ENCODE measurements at regions not wholly inside any gene's neighbourhood (a gene's known extent, or its start where the extent isn't known, plus 50 kb on each side); places are given as distances from the start of the nearest gene placed in this dataset.

DNA sequence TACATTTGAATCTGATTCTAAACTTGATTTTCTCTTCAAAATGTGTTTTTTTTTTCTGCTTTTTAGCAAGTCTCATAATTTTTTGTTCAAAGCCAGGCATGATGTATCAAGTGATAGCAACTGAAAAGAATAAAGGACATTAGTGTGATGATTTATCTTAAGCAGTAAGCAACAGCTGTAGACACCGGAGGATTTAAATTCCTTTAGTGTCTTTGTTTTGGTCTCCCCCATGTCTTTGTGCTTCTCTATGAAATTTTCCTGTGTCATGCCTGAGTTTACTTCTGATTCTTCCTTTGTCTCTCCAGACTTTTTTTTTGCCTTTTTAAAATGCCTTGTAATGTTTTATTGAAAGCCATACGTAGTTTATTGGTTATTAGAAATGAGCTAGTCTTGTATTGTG lies 934.2 kb upstream of the RAG2 start:
- H3K27me3 ChIP-seq (ENCODE audit: insufficient read depth in 3 of 3, low read length in 2 of 3) = no peaks in the 10 kb centered on the region
- intact Hi-C loops (cut with DNase I) = no loop called here
- H3K36me3 ChIP-seq (ENCODE audit: insufficient read depth in 1 of 2, low read depth in 1 of 2) = no peaks in the 10 kb centered on the region
- no peaks in the 10 kb centered on the region for H3K4me1 ChIP-seq
- DNase-seq (no peak), ATAC-seq (no peak)
- TF ChIP-seq, protein P1, sequence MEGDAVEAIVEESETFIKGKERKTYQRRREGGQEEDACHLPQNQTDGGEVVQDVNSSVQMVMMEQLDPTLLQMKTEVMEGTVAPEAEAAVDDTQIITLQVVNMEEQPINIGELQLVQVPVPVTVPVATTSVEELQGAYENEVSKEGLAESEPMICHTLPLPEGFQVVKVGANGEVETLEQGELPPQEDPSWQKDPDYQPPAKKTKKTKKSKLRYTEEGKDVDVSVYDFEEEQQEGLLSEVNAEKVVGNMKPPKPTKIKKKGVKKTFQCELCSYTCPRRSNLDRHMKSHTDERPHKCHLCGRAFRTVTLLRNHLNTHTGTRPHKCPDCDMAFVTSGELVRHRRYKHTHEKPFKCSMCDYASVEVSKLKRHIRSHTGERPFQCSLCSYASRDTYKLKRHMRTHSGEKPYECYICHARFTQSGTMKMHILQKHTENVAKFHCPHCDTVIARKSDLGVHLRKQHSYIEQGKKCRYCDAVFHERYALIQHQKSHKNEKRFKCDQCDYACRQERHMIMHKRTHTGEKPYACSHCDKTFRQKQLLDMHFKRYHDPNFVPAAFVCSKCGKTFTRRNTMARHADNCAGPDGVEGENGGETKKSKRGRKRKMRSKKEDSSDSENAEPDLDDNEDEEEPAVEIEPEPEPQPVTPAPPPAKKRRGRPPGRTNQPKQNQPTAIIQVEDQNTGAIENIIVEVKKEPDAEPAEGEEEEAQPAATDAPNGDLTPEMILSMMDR (IDR thresholded peaks at IDR 0.05) = no peak
- WGBS, 3 donors = 42 to 44% (median 43%) methylated on average over 2 of the region's 2 CpGs
- no peaks in the 10 kb centered on the region for H3K9me3 ChIP-seq
- H3K4me3 ChIP-seq = no peak overlapping the region
- no peak overlapping the region for H3K27ac ChIP-seq

DNA sequence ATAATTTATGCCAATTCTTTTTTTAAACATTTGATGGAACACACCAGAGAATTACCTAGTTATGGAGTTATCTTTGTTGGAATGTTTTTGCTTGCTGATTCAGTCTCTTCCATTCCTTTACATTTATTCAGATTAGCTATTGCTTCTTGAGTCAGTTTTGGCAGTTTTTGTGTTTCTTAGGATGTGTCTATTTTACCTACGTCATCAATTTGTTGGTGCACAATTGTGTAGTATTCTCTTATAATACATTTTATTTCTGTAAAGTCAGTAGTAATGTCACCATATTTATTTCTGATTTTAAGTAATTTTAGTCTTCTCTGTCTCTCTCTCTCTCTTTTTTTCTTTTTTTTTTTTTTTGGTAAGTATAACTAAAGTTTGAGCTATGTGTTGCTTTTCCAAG lies 929.5 kb upstream of the RAG2 start:
- WGBS, 3 donors = 86 to 94% (median 87%) methylated on average over 1 of the region's 1 CpG
- Histone ChIP-seq H3K27ac (no peak overlapping the region), H3K36me3 (ENCODE audit: insufficient read depth in 1 of 2, low read depth in 1 of 2) (no peaks in the 10 kb centered on the region), H3K4me1 (no peaks in the 10 kb centered on the region), H3K27me3 (ENCODE audit: insufficient read depth in 3 of 3, low read length in 2 of 3) (no peaks in the 10 kb centered on the region), H3K9me3 (no peaks in the 10 kb centered on the region), H3K4me3 (no peak overlapping the region)
- intact Hi-C loops (cut with DNase I) = no loop called here
- TF ChIP-seq, protein P1 (IDR thresholded peaks at IDR 0.05) = no peak
- no peak for ATAC-seq
- DNase-seq = no peak

DNA sequence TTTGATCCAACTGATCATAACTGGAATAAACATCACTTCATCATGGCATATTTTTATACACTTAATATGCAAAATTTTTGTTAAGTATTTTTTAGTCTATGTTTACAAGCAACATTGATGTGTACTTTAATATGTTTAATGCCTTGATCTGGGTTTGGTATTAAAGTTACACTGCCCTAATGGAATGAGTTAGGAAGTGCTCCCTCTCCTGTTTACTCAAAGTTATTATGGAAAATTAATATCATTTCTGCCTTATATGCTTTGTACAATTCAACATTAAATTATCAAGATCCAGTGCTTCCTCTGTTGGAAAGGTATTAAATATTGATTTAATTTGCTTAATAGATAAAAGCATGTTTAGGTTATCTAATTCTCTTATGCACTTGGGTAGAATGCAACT lies 927.3 kb upstream of the RAG2 start:
- Histone ChIP-seq H3K27ac (no peak overlapping the region), H3K36me3 (ENCODE audit: insufficient read depth in 1 of 2, low read depth in 1 of 2) (no peaks in the 10 kb centered on the region), H3K4me1 (no peaks in the 10 kb centered on the region), H3K27me3 (ENCODE audit: insufficient read depth in 3 of 3, low read length in 2 of 3) (no peaks in the 10 kb centered on the region), H3K4me3 (no peak overlapping the region), H3K9me3 (no peaks in the 10 kb centered on the region)
- ATAC-seq (no peak), DNase-seq (no peak)
- TF ChIP-seq, protein P1 (IDR thresholded peaks at IDR 0.05) = no peak
- intact Hi-C loops (cut with DNase I) = no loop called here

DNA sequence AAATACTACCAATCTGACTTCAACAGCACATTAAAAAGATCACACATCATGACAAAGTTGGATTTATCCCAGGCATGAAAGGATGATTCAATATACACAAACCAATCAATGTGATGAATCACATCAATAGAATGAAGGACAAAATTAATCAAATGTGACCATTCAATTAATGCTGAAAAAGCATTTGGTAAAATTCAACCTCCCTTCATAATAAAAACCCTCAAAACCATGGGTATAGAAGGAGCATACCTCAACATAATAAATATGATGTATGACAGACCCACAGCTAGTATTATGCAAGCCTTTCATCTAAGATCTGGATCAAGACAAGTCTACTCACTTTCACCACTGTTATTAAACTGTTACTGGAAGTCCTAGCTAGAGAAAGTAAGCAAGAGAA lies 921.7 kb upstream of the RAG2 start:
- intact Hi-C loops (cut with DNase I) = no loop called here
- ATAC-seq = no peak

DNA sequence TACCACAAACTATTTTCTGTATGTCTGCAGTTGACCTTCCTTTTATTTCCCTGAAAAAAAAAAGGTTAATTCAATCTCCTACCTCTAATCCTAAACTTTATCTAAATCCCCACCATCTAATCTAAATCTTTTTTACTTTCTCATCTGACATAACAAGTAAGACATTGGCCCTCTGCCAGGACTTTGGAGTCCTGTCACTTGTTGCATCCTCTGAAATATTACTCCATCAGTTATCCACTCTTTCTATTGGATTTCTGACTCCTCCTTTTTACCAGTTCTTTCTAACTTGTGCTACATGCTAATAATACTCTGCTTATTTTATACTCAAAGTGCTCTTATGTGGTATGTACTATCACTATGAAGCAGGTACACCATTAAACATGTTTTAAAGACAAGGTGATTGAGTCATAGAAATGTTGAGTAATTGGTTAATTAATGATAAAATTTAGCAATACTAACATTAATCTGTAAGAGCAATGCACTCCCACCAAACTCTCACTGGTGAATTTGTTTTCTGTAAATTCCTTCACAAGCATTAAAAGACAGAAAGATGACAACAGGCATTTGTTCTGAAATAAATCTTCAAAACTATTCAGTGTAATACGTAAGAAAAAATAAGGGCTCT lies 914.2 kb upstream of the RAG2 start:
- H3K27me3 ChIP-seq (ENCODE audit: insufficient read depth in 3 of 3, low read length in 2 of 3) = no peaks in the 10 kb centered on the region
- no peak overlapping the region for H3K4me3 ChIP-seq
- H3K4me1 ChIP-seq = no peaks in the 10 kb centered on the region
- no peaks in the 10 kb centered on the region for H3K9me3 ChIP-seq
- DNase-seq = no peak
- TF ChIP-seq, protein P1 (IDR thresholded peaks at IDR 0.05) = no peak
- no peak for ATAC-seq
- WGBS, 3 donors = 67 to 87% (median 76%) methylated on average over 1 of the region's 1 CpG
- no peak overlapping the region for H3K27ac ChIP-seq
- H3K36me3 ChIP-seq (ENCODE audit: insufficient read depth in 1 of 2, low read depth in 1 of 2) = no peaks in the 10 kb centered on the region
- intact Hi-C loops (cut with DNase I) = no loop called here

More for the DNA sequence above, 921.7 kb upstream of the RAG2 start:
- Histone ChIP-seq H3K4me1 (no peaks in the 10 kb centered on the region), H3K4me3 (no peak overlapping the region), H3K9me3 (peaks cover 4% of the 10 kb centered on the region), H3K27me3 (ENCODE audit: insufficient read depth in 3 of 3, low read length in 2 of 3) (no peaks in the 10 kb centered on the region), H3K27ac (no peak overlapping the region), H3K36me3 (ENCODE audit: insufficient read depth in 1 of 2, low read depth in 1 of 2) (no peaks in the 10 kb centered on the region)
- no peak for DNase-seq
- TF ChIP-seq, protein P1 (IDR thresholded peaks at IDR 0.05) = no peak

All from psoas muscle (tissue), 7 donors.